IMR-90 (cell line): ENCODE measurements at regions not wholly inside any gene's neighbourhood (a gene's known extent, or its start where the extent isn't known, plus 50 kb on each side); places are given as distances from the start of the nearest gene placed in this dataset.

Experiments used
- ATAC-seq: fragments of 200-7000 bp; cut with Tn5 transposase; 2 replicates; pipeline ENCODE4 v1.9.1; 2020; ENCODE audit warnings: low read depth, mild to moderate bottlenecking, moderate library complexity
- BruUV-seq: library from RNA; stranded (reverse); fragments of 400-500 nt; replicated peaks from 2 replicates; lab custom pipeline; 2021; lab: Mats Ljungman, UMichigan
- CTCF ChIA-PET: fragments of 300-600 bp; formaldehyde crosslinking; extraction: SDS; loops from one replicate; lab custom pipeline; 2021; ENCODE audit warnings: antibody characterized with exemption; lab: Yijun Ruan, JAX
- POLR2A ChIA-PET: fragments of 300-600 bp; sonication (Branson Sonifier 250); formaldehyde crosslinking; loops from one replicate; lab custom pipeline; 2022; ENCODE audit warnings: antibody characterized with exemption; ENCODE audit not compliant: unreplicated experiment; lab: Charles Lee
- DNase-seq: peaks from one replicate; pipeline ENCODE4 v3.0.0; 2013
- H2AFZ ChIP-seq: replicated peaks from 2 replicates; pipeline ENCODE3; 2013; ENCODE audit warnings: low read length, mild to moderate bottlenecking; ENCODE audit not compliant: poor library complexity
- H2AK5ac ChIP-seq: 2 replicates; pipeline ENCODE4 v1.6.1; 2013; ENCODE audit warnings: low read depth, low read length, inconsistent platforms
- H2AK9ac ChIP-seq: replicated peaks from 2 replicates; pipeline ENCODE3; 2013; ENCODE audit warnings: mild to moderate bottlenecking, low read depth, low read length, moderate library complexity; ENCODE audit not compliant: poor library complexity
- H2BK120ac ChIP-seq: 2 replicates; pipeline ENCODE4 v1.6.1; 2013; ENCODE audit warnings: low read depth, low read length, inconsistent platforms
- H2BK15ac ChIP-seq: 3 replicates; pipeline ENCODE4 v1.6.1; 2013; ENCODE audit warnings: low read depth, low read length, inconsistent platforms
- H2BK20ac ChIP-seq: 2 replicates; pipeline ENCODE4 v1.6.1; 2013; ENCODE audit warnings: low read depth, mild to moderate bottlenecking, inconsistent platforms, low read length, moderate library complexity
- H2BK5ac ChIP-seq: 2 replicates; pipeline ENCODE4 v1.6.1; 2013; ENCODE audit warnings: mild to moderate bottlenecking, low read depth, low read length, inconsistent platforms; ENCODE audit not compliant: poor library complexity, severe bottlenecking
- H3K14ac ChIP-seq: replicated peaks from 2 replicates; pipeline ENCODE4 v1.6.1; 2013; ENCODE audit warnings: low read depth, low read length, inconsistent platforms
- H3K18ac ChIP-seq: 2 replicates; pipeline ENCODE4 v1.6.1; 2013; ENCODE audit warnings: low read depth, low read length, control low read depth
- H3K23ac ChIP-seq: 2 replicates; pipeline ENCODE4 v1.6.1; 2013; ENCODE audit warnings: low read depth, low read length, inconsistent platforms
- H3K27ac ChIP-seq: 2 replicates; pipeline ENCODE4 v1.5.1; 2013; ENCODE audit warnings: mild to moderate bottlenecking, control low read depth, low read length; ENCODE audit not compliant: insufficient read depth
- H3K27me3 ChIP-seq: 2 replicates; pipeline ENCODE4 v1.6.1; 2013; ENCODE audit warnings: low read length; ENCODE audit not compliant: control insufficient read depth, insufficient read depth
- H3K36me3 ChIP-seq: 2 replicates; pipeline ENCODE4 v1.6.1; 2013; ENCODE audit warnings: low read length, mixed read lengths; ENCODE audit not compliant: control insufficient read depth, insufficient read depth
- H3K4ac ChIP-seq: 2 replicates; pipeline ENCODE4 v1.6.1; 2013; ENCODE audit warnings: low read depth, low read length, inconsistent platforms
- H3K4me1 ChIP-seq: 2 replicates; pipeline ENCODE4 v1.6.1; 2013; ENCODE audit warnings: low read length, mixed read lengths; ENCODE audit not compliant: control insufficient read depth, insufficient read depth
- H3K4me2 ChIP-seq: 2 replicates; pipeline ENCODE4 v1.6.1; 2013; ENCODE audit warnings: low read depth, mild to moderate bottlenecking, control low read depth, low read length, moderate library complexity
- H3K4me3 ChIP-seq: 2 replicates; pipeline ENCODE4 v1.5.1; 2013; ENCODE audit warnings: low read depth, mild to moderate bottlenecking, control low read depth, low read length, moderate library complexity; ENCODE audit not compliant: insufficient read depth
- H3K56ac ChIP-seq: 2 replicates; pipeline ENCODE4 v1.6.1; 2013; ENCODE audit warnings: low read length, inconsistent platforms; ENCODE audit not compliant: insufficient read depth; ENCODE audit errors: extremely low read depth
- H3K79me1 ChIP-seq, 2 experiments: 2 replicates each; pipeline ENCODE4 v1.6.1; 2013; ENCODE audit warnings: low read length in 2 of 2, inconsistent platforms in 1 of 2, low read depth in 1 of 2
- H3K9ac ChIP-seq: 2 replicates; pipeline ENCODE4 v1.6.1; 2013; ENCODE audit warnings: low read depth, low read length, control low read depth
- H3K9me1 ChIP-seq: 2 replicates; pipeline ENCODE4 v1.6.1; 2013; ENCODE audit warnings: low read length, inconsistent platforms; ENCODE audit not compliant: insufficient read depth
- H3K9me3 ChIP-seq: 2 replicates; pipeline ENCODE4 v1.6.1; 2013; ENCODE audit warnings: low read length; ENCODE audit not compliant: control insufficient read depth, insufficient read depth
- H4K20me1 ChIP-seq: 2 replicates; pipeline ENCODE4 v1.6.1; 2013; ENCODE audit warnings: low read length, inconsistent platforms; ENCODE audit not compliant: insufficient read depth
- H4K5ac ChIP-seq: 2 replicates; pipeline ENCODE4 v1.6.1; 2013; ENCODE audit warnings: mild to moderate bottlenecking, low read depth, low read length, control low read depth
- H4K8ac ChIP-seq, 2 experiments: 2 replicates each; pipeline ENCODE4 v1.6.1; 2013; ENCODE audit warnings: low read depth in 2 of 2, low read length in 2 of 2, control low read depth in 1 of 2, inconsistent platforms in 1 of 2
- H4K91ac ChIP-seq: 2 replicates; pipeline ENCODE4 v1.6.1; 2013; ENCODE audit warnings: low read depth, low read length, inconsistent platforms; ENCODE audit not compliant: insufficient read depth
- FOS ChIP-seq: fragments of 150-350 bp; IDR thresholded peaks from 2 replicates; pipeline ENCODE4 v1.6.1; 2016; ENCODE audit warnings: low read depth, low read length
- MXI1 ChIP-seq: IDR thresholded peaks from 2 replicates; pipeline ENCODE4 v1.6.1; 2012; ENCODE audit warnings: low read depth, mild to moderate bottlenecking, low read length, moderate library complexity, borderline replicate concordance
- NFE2L2 ChIP-seq: fragments of 150-350 bp; IDR thresholded peaks from 2 replicates; pipeline ENCODE4 v1.6.1; 2016; ENCODE audit warnings: low read depth, mild to moderate bottlenecking, low read length
- RFX5 ChIP-seq: IDR thresholded peaks from 2 replicates; pipeline ENCODE4 v1.8.0; 2012; ENCODE audit warnings: low read depth, mild to moderate bottlenecking, low read length, moderate library complexity
- WGBS, 2 experiments: methylation state at CpG; one replicate each; pipeline versions ENCODE4 v1.1.5 to v1.1.7; 2013; ENCODE audit warnings: missing lambda C conversion rate in 2 of 2; ENCODE audit not compliant: insufficient read length in 1 of 2; ENCODE audit errors: extremely low coverage in 2 of 2; 5-methylcytosine and 5-hydroxymethylcytosine counted together
- dilution Hi-C: fragments of 300-500 bp; cut with HindIII; formaldehyde crosslinking; loops from one replicate; pipeline ENCODE4 v1.14.3; 2018; ENCODE audit warnings: low sequenced_read_pairs; ENCODE audit not compliant: unreplicated experiment
- in situ Hi-C: fragments of 300-500 bp; cut with MboI; formaldehyde crosslinking; loops from 3 replicates; pipeline ENCODE4 v1.14.3; 2019; ENCODE audit warnings: low sequenced_read_pairs, inconsistent platforms, mixed read lengths
- intact Hi-C: fragments of 100-400 bp; cut with micrococcal nuclease; formaldehyde crosslinking; loops from 2 replicates; pipeline ENCODE4 v1.10.0; 2022
- TF ChIP-seq, protein P1 (sequence below): conservative IDR thresholded peaks from 2 replicates; pipeline ENCODE4 v1.5.1; 2012; ENCODE audit warnings: mild to moderate bottlenecking, low read depth, low read length, improper control_type of control experiment

DNA sequence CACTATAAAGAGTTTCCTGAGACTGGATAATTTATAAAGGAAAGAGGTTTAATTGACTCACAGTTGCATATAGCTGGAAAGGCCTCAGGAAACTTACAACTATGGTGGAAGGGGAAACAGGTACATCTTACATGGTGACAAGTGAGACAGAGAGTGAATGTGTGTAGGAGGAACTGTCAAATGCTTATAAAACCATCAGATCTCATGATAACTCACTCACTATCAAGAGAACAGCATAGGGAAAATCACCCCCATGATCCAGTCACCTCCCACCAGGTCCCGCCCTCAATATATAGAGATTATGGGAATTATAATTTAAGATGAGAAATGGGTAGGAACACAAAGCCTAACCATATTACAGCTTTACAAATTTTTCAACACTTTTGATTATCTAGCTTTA lies 266.0 kb downstream of the DTHD1 start:
- Histone ChIP-seq H3K4me2 (no peak overlapping the region), H2AK9ac (no peak overlapping the region), H4K8ac (no peak overlapping the region), H3K18ac (no peak overlapping the region), H2BK15ac (no peak overlapping the region), H2AFZ (no peak overlapping the region), H3K36me3 (no peaks in the 10 kb centered on the region), H3K9me1 (no peaks in the 10 kb centered on the region), H3K79me1 (no peaks in the 10 kb centered on the region), H4K20me1 (no peaks in the 10 kb centered on the region), H3K4me1 (no peaks in the 10 kb centered on the region), H3K27ac (no peak overlapping the region), H2BK20ac (no peak overlapping the region), H3K9me3 (no peaks in the 10 kb centered on the region), H2AK5ac (no peak overlapping the region), H3K9ac (no peak overlapping the region), H2BK5ac (no peak overlapping the region), H3K23ac (no peak overlapping the region), H4K91ac (no peak overlapping the region), H3K27me3 (no peaks in the 10 kb centered on the region), H3K4me3 (no peak overlapping the region), H4K5ac (no peak overlapping the region), H3K14ac (no peak overlapping the region), H3K4ac (no peak overlapping the region), H3K56ac (no peak overlapping the region), H2BK120ac (no peak overlapping the region)
- ATAC-seq (no peak), DNase-seq (no peak)
- intact Hi-C loops: no loop called here
- BruUV-seq: no TSS peak
- CTCF ChIA-PET: no interaction called here
- POLR2A ChIA-PET: no interaction called here
- in situ Hi-C loops: no loop called here
- WGBS, 2 experiments: no CpG with 5 or more reads among the region's 1 CpG
- TF ChIP-seq, protein P1, sequence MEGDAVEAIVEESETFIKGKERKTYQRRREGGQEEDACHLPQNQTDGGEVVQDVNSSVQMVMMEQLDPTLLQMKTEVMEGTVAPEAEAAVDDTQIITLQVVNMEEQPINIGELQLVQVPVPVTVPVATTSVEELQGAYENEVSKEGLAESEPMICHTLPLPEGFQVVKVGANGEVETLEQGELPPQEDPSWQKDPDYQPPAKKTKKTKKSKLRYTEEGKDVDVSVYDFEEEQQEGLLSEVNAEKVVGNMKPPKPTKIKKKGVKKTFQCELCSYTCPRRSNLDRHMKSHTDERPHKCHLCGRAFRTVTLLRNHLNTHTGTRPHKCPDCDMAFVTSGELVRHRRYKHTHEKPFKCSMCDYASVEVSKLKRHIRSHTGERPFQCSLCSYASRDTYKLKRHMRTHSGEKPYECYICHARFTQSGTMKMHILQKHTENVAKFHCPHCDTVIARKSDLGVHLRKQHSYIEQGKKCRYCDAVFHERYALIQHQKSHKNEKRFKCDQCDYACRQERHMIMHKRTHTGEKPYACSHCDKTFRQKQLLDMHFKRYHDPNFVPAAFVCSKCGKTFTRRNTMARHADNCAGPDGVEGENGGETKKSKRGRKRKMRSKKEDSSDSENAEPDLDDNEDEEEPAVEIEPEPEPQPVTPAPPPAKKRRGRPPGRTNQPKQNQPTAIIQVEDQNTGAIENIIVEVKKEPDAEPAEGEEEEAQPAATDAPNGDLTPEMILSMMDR: no peak
- no peak for TF ChIP-seq FOS
- no peak for TF ChIP-seq MXI1
- no peak for TF ChIP-seq RFX5
- TF ChIP-seq NFE2L2: no peak
- dilution Hi-C loops: no loop called here
